PC-3 (cell line): ENCODE measurements at regions not wholly inside any gene's neighbourhood (a gene's known extent, or its start where the extent isn't known, plus 50 kb on each side); places are given as distances from the start of the nearest gene placed in this dataset.
"Not testable (repeated sequence)": the region's sequence is repeated elsewhere in the genome, so short reads cannot be mapped to it uniquely, and the experiment has no call there.

ENCODE experiments used
- ATAC-seq: fragments of 200-7000 bp; cut with Tn5 transposase; 2 replicates; pipeline ENCODE4 v1.9.1; 2020; ENCODE audit warnings: mild to moderate bottlenecking, moderate library complexity
- BruUV-seq: library from RNA; stranded (reverse); fragments of 400-500 nt; replicated peaks from 2 replicates; lab custom pipeline; 2021; lab: Mats Ljungman, UMichigan
- CTCF ChIA-PET: fragments of 300-600 bp; sonication (Branson Sonifier 250); formaldehyde crosslinking; loops from one replicate; lab custom pipeline; 2022; ENCODE audit warnings: antibody characterized with exemption; lab: Charles Lee
- POLR2A ChIA-PET: fragments of 300-600 bp; sonication (Branson Sonifier 250); formaldehyde crosslinking; loops from one replicate; lab custom pipeline; 2022; ENCODE audit warnings: antibody characterized with exemption; ENCODE audit not compliant: unreplicated experiment; lab: Charles Lee
- DNase-seq: peaks from one replicate; pipeline ENCODE4 v3.0.0-alpha.2; 2015
- H2AFZ ChIP-seq: fragments of 300-600 bp; sonication (generic); 2 replicates; pipeline ENCODE4 v1.6.0; 2016; ENCODE audit warnings: antibody characterized with exemption, low read length
- H3F3A ChIP-seq: fragments of 300-600 bp; sonication (generic); one replicate; pipeline ENCODE4 v1.6.0; 2017; ENCODE audit warnings: antibody characterized with exemption, low read length, control low read depth, mild to moderate bottlenecking; ENCODE audit not compliant: unreplicated experiment
- H3K27ac ChIP-seq: fragments of 300-600 bp; sonication (generic); 2 replicates; pipeline ENCODE4 v1.5.1; 2016; ENCODE audit warnings: mild to moderate bottlenecking, low read length
- H3K27me3 ChIP-seq: fragments of 300-600 bp; sonication (generic); 2 replicates; pipeline ENCODE4 v1.6.1; 2016; ENCODE audit warnings: low read length, mixed read lengths
- H3K36me3 ChIP-seq: fragments of 300-600 bp; sonication (generic); 2 replicates; pipeline ENCODE4 v1.6.1; 2016; ENCODE audit warnings: low read depth, mixed run types, low read length, mixed read lengths
- H3K4me1 ChIP-seq: fragments of 300-600 bp; sonication (generic); 2 replicates; pipeline ENCODE4 v1.5.1; 2016; ENCODE audit warnings: low read length; ENCODE audit not compliant: insufficient read depth
- H3K4me2 ChIP-seq: fragments of 300-600 bp; sonication (generic); 2 replicates; pipeline ENCODE4 v1.6.0; 2016; ENCODE audit warnings: low read length
- H3K4me3 ChIP-seq: fragments of 300-600 bp; sonication (generic); 2 replicates; pipeline ENCODE4 v1.5.1; 2016; ENCODE audit warnings: mild to moderate bottlenecking, low read length, mixed read lengths
- H3K79me2 ChIP-seq: fragments of 300-600 bp; sonication (generic); 2 replicates; pipeline ENCODE4 v1.6.1; 2017; ENCODE audit warnings: low read length, mixed read lengths
- H3K9ac ChIP-seq: fragments of 300-600 bp; sonication (generic); 2 replicates; pipeline ENCODE4 v1.6.0; 2016; ENCODE audit warnings: mild to moderate bottlenecking, low read length
- H3K9me2 ChIP-seq: fragments of 300-600 bp; sonication (generic); replicated peaks from 2 replicates; pipeline ENCODE4 v1.6.1; 2016; ENCODE audit warnings: mixed run types, low read length, mixed read lengths
- H3K9me3 ChIP-seq: fragments of 300-600 bp; sonication (generic); 2 replicates; pipeline ENCODE4 v1.6.1; 2016; ENCODE audit warnings: low read length, mixed read lengths
- H4K20me1 ChIP-seq: fragments of 300-600 bp; sonication (generic); 2 replicates; pipeline ENCODE4 v1.6.1; 2016; ENCODE audit warnings: low read length, mixed read lengths
- CTCF ChIP-seq: fragments of 300-600 bp; sonication (generic); conservative IDR thresholded peaks from 2 replicates; pipeline ENCODE4 v1.5.1; 2017; ENCODE audit warnings: antibody characterized with exemption, low read depth, mild to moderate bottlenecking, low read length
- EZH2 ChIP-seq: fragments of 300-600 bp; sonication (generic); IDR thresholded peaks from one replicate; pipeline ENCODE4 v1.6.1; 2017; ENCODE audit warnings: antibody characterized with exemption, mild to moderate bottlenecking, low read length; ENCODE audit not compliant: unreplicated experiment
- EZH2phosphoT487 ChIP-seq: fragments of 300-600 bp; sonication (generic); IDR thresholded peaks from 2 replicates; pipeline ENCODE4 v1.6.1; 2018; ENCODE audit warnings: mild to moderate bottlenecking, antibody characterized with exemption, low read length, borderline replicate concordance
- intact Hi-C: fragments of 100-400 bp; cut with micrococcal nuclease; formaldehyde crosslinking; loops from 2 replicates; pipeline ENCODE4 v1.9.0; 2023

GRCh38 chrX:40389555-40389954, 191.2 kb upstream of the ATP6AP2 start:
- Histone ChIP-seq H3K9me3 (no peaks in the 10 kb centered on the region), H3K4me3 (no peak overlapping the region), H3K9me2 (no peaks in the 10 kb centered on the region), H3F3A (no peaks in the 10 kb centered on the region), H3K27ac (no peak overlapping the region), H3K9ac (no peak overlapping the region), H3K36me3 (no peaks in the 10 kb centered on the region), H3K4me1 (0 out of 2 replicates have a peak, but pooled peaks cover 5% of the 10 kb centered on the region), H3K27me3 (no peaks in the 10 kb centered on the region), H4K20me1 (no peaks in the 10 kb centered on the region), H3K79me2 (no peaks in the 10 kb centered on the region), H2AFZ (no peak overlapping the region), H3K4me2 (no peak overlapping the region)
- intact Hi-C loops = no loop called here
- DNase-seq (no peak), ATAC-seq (no peak)
- ChIA-PET POLR2A (no interaction called here), CTCF (no interaction called here)
- TF ChIP-seq CTCF = no peak
- no TSS peak for BruUV-seq

DNA sequence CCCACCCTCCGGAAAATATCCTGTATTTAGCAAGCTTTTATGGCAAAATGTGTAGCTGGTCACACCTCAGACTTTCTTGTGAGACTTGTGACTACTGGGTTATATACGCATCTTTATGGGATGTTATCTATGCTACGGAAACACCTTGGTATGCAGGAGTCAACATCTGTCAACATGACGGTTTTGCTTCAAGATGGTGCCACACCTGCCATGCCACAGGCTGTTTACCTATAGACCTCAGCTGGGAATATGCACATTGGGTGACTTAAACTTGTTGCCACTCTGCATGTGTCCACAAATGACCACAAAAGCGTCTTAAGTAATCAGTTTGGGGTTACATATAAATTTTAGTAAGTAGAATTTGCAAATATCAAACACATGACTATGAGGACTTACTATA, 192.3 kb upstream of the ATP6AP2 start:
- Histone ChIP-seq H3K9me3 (no peaks in the 10 kb centered on the region), H4K20me1 (no peaks in the 10 kb centered on the region), H3K9ac (no peak overlapping the region), H3K4me3 (no peak overlapping the region), H3K36me3 (no peaks in the 10 kb centered on the region), H3K9me2 (no peaks in the 10 kb centered on the region), H3K27me3 (no peaks in the 10 kb centered on the region), H3F3A (no peaks in the 10 kb centered on the region), H2AFZ (no peak overlapping the region), H3K4me2 (no peak overlapping the region), H3K4me1 (0 out of 2 replicates have a peak, but pooled peaks cover 5% of the 10 kb centered on the region), H3K27ac (no peak overlapping the region), H3K79me2 (no peaks in the 10 kb centered on the region)
- intact Hi-C loops = no loop called here
- TF ChIP-seq CTCF (no peak), EZH2 (no peak), EZH2phosphoT487 (no peak)
- DNase-seq = peak; percentile 31
- no peak for ATAC-seq
- CTCF ChIA-PET = no interaction called here
- POLR2A ChIA-PET = no interaction called here
- no TSS peak for BruUV-seq

DNA sequence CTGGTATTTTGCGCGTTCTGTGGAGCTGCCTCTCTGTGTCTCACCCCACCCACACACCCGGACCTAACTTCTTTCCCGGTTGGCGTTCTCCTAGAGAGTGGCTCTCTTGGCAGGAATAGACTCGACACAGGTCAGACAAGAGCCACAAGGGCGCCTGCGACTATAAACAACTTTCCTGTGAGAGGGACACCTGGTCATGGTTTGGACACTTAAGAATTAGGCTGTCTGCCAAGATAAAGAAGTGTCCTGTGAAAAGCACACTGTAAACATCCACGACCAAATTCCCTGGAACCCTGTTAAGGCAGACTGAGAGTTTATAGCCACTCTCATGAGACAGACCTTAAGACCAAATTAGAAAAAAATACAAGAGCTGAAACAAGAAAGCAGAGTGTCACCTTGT, 192.9 kb upstream of the ATP6AP2 start:
- H3K79me2 ChIP-seq, ATAC-seq, H3K4me1 ChIP-seq, H3K27me3 ChIP-seq, H3K27ac ChIP-seq, H3F3A ChIP-seq, H3K36me3 ChIP-seq, DNase-seq, H2AFZ ChIP-seq, H3K9me3 ChIP-seq, H3K9ac ChIP-seq, H3K4me3 ChIP-seq, POLR2A ChIA-PET, BruUV-seq, CTCF ChIA-PET, H3K4me2 ChIP-seq, H4K20me1 ChIP-seq, H3K9me2 ChIP-seq, intact Hi-C loops: not testable (repeated sequence)

DNA sequence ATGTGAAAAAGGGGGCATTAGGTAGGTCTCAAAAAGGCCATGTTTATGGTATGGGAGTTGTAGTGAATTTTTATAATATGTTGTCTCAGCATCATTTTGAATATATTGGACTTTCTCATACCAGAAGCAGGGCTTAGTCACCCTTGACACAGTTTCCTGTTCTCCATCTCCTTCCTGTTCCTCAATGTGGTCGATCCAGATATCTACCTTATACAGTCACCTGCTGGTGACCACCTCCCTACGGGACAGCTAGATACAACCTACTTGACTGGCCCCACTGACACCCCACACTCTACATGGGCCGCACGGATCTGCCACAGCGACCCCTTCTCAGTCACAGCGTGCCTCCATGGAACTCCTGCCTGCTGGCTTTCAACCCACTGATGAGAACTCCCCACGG, 193.5 kb upstream of the ATP6AP2 start:
- CTCF ChIA-PET, H3K9me2 ChIP-seq, H3K79me2 ChIP-seq, intact Hi-C loops, H3K9ac ChIP-seq, H3K27me3 ChIP-seq, H3F3A ChIP-seq, DNase-seq, BruUV-seq, H4K20me1 ChIP-seq, H3K27ac ChIP-seq, H3K4me2 ChIP-seq, H3K4me1 ChIP-seq, H3K4me3 ChIP-seq, ATAC-seq, H3K9me3 ChIP-seq, H2AFZ ChIP-seq, POLR2A ChIA-PET, H3K36me3 ChIP-seq: not testable (repeated sequence)
